GM23338 (cell line): ENCODE measurements at regions not wholly inside any gene's neighbourhood (a gene's known extent, or its start where the extent isn't known, plus 50 kb on each side); places are given as distances from the start of the nearest gene placed in this dataset.
A peak's percentile ranks its signal among the peaks of the same experiment; 100 is the strongest.

Source experiments
- ATAC-seq: fragments of 200-7000 bp; cut with Tn5 transposase; 3 replicates; pipeline ENCODE4 v1.9.1; 2020
- DNase-seq: peaks from one replicate; pipeline ENCODE4 v3.0.0-alpha.2; 2015; ENCODE audit warnings: low spot score
- H2AFZ ChIP-seq: fragments of 200-600 bp; sonication (generic); 2 replicates; pipeline ENCODE4 v1.8.0; 2016; ENCODE audit warnings: antibody characterized with exemption, mild to moderate bottlenecking, moderate library complexity
- H3F3A ChIP-seq: fragments of 200-600 bp; sonication (generic); replicated peaks from 2 replicates; pipeline ENCODE4 v1.8.0; 2017; ENCODE audit warnings: antibody characterized with exemption, mixed run types, low read depth
- H3K27ac ChIP-seq: fragments of 200-600 bp; sonication (generic); 2 replicates; pipeline ENCODE4 v1.6.1; 2016; ENCODE audit warnings: low read depth
- H3K27me3 ChIP-seq: fragments of 200-600 bp; sonication (generic); 2 replicates; pipeline ENCODE4 v1.8.0; 2016; ENCODE audit warnings: mild to moderate bottlenecking, mixed run types, moderate library complexity; ENCODE audit not compliant: insufficient read depth
- H3K36me3 ChIP-seq: fragments of 200-600 bp; sonication (generic); 2 replicates; pipeline ENCODE4 v1.8.0; 2016; ENCODE audit warnings: mild to moderate bottlenecking; ENCODE audit not compliant: insufficient read depth
- H3K4me1 ChIP-seq: fragments of 200-600 bp; sonication (generic); 2 replicates; pipeline ENCODE4 v1.8.0; 2016; ENCODE audit warnings: mild to moderate bottlenecking, moderate library complexity; ENCODE audit not compliant: insufficient read depth
- H3K4me2 ChIP-seq: fragments of 200-600 bp; sonication (generic); 2 replicates; pipeline ENCODE4 v1.7.1; 2017; ENCODE audit warnings: mixed run types
- H3K4me3 ChIP-seq: fragments of 200-600 bp; sonication (generic); 2 replicates; pipeline ENCODE4 v1.6.1; 2016; ENCODE audit warnings: mixed run types
- H3K79me2 ChIP-seq: fragments of 200-600 bp; sonication (generic); replicated peaks from 2 replicates; pipeline ENCODE4 v1.8.0; 2017; ENCODE audit warnings: mild to moderate bottlenecking; ENCODE audit not compliant: insufficient read depth
- H3K9me2 ChIP-seq: fragments of 200-600 bp; sonication (generic); 2 replicates; pipeline ENCODE4 v1.8.0; 2017; ENCODE audit not compliant: insufficient read depth
- H4K20me1 ChIP-seq: fragments of 200-600 bp; sonication (generic); replicated peaks from 2 replicates; pipeline ENCODE4 v1.8.0; 2017; ENCODE audit warnings: mild to moderate bottlenecking; ENCODE audit not compliant: insufficient read depth
- H3K27ac Mint-ChIP-seq: 2 replicates; pipeline ENCODE4 v1.8.0; 2020; ENCODE audit warnings: inconsistent platforms, mild to moderate bottlenecking, moderate library complexity, mixed read lengths
- H3K27me3 Mint-ChIP-seq: 3 replicates; pipeline ENCODE4 v1.8.0; 2022; ENCODE audit warnings: low read depth, mild to moderate bottlenecking, moderate library complexity, mixed read lengths, inconsistent platforms; ENCODE audit not compliant: insufficient read depth, poor library complexity
- H3K36me3 Mint-ChIP-seq: 3 replicates; pipeline ENCODE4 v1.8.0; 2021; ENCODE audit warnings: low read depth, mild to moderate bottlenecking, inconsistent platforms, moderate library complexity, mixed read lengths
- H3K4me1 Mint-ChIP-seq: 3 replicates; pipeline ENCODE4 v1.8.0; 2020; ENCODE audit warnings: mild to moderate bottlenecking, inconsistent platforms, mixed read lengths
- H3K4me3 Mint-ChIP-seq: 3 replicates; pipeline ENCODE4 v1.8.0; 2021; ENCODE audit warnings: moderate library complexity, mild to moderate bottlenecking, inconsistent platforms, mixed read lengths
- H3K9me3 Mint-ChIP-seq: 3 replicates; pipeline ENCODE4 v1.8.0; 2020; ENCODE audit warnings: moderate library complexity, mild to moderate bottlenecking, inconsistent platforms, mixed read lengths
- CREB1 ChIP-seq: fragments of 250-450 bp; sonication (Bioruptor Pico); IDR thresholded peaks from 2 replicates; pipeline ENCODE4 v1.5.0; 2020; ENCODE audit warnings: low read depth, mild to moderate bottlenecking, moderate library complexity
- CTCF ChIP-seq, 2 experiments: fragments of 200-600 bp in 1 of 2; sonication (generic) in 1 of 2; conservative IDR thresholded peaks; 2 replicates each; pipeline versions ENCODE4 v1.5.1 to v1.6.1; 2016 to 2017; ENCODE audit warnings: antibody characterized with exemption in 2 of 2, low read depth in 2 of 2, mild to moderate bottlenecking in 2 of 2, moderate library complexity in 1 of 2
- ETS1 ChIP-seq: IDR thresholded peaks from 2 replicates; pipeline ENCODE4 v1.6.1; 2016; ENCODE audit warnings: antibody characterized with exemption
- EZH2 ChIP-seq: fragments of 200-600 bp; sonication (generic); IDR thresholded peaks from one replicate; pipeline ENCODE4 v1.8.0; 2017; ENCODE audit warnings: antibody characterized with exemption, mild to moderate bottlenecking, low read depth; ENCODE audit not compliant: unreplicated experiment
- EZH2phosphoT487 ChIP-seq: fragments of 200-600 bp; sonication (generic); IDR thresholded peaks from one replicate; pipeline ENCODE4 v1.8.1; 2018; ENCODE audit warnings: antibody characterized with exemption; ENCODE audit not compliant: unreplicated experiment
- JUNB ChIP-seq: IDR thresholded peaks from one replicate; pipeline ENCODE4 v1.6.1; 2016; ENCODE audit warnings: antibody characterized with exemption; ENCODE audit not compliant: unreplicated experiment
- NANOG ChIP-seq: IDR thresholded peaks from 2 replicates; pipeline ENCODE4 v1.6.1; 2016; ENCODE audit warnings: antibody characterized with exemption, borderline replicate concordance
- POLR2AphosphoS5 ChIP-seq: IDR thresholded peaks from 2 replicates; pipeline ENCODE4 v1.6.1; 2016; ENCODE audit warnings: antibody characterized with exemption, low read depth
- REST ChIP-seq: IDR thresholded peaks from one replicate; pipeline ENCODE4 v1.6.1; 2018; ENCODE audit warnings: antibody characterized with exemption; ENCODE audit not compliant: unreplicated experiment
- STAT1 ChIP-seq: IDR thresholded peaks from one replicate; pipeline ENCODE4 v1.6.1; 2016; ENCODE audit warnings: antibody characterized with exemption; ENCODE audit not compliant: unreplicated experiment
- ZNF114 ChIP-seq: fragments of 250-450 bp; sonication (Bioruptor Pico); IDR thresholded peaks from 2 replicates; pipeline ENCODE4 v1.5.0; 2020; ENCODE audit warnings: mild to moderate bottlenecking, moderate library complexity
- ZNF331 ChIP-seq: fragments of 250-450 bp; sonication (Bioruptor Pico); IDR thresholded peaks from 2 replicates; pipeline ENCODE4 v1.5.0; 2020; ENCODE audit warnings: low read depth, mild to moderate bottlenecking, moderate library complexity
- ZNF462 ChIP-seq: fragments of 250-450 bp; sonication (Bioruptor Pico); IDR thresholded peaks from 2 replicates; pipeline ENCODE4 v1.5.0; 2020; ENCODE audit warnings: mild to moderate bottlenecking, moderate library complexity

- Mint-ChIP-seq H3K27me3 (no peaks in the 10 kb centered on the region), H3K9me3 (no peaks in the 10 kb centered on the region), H3K27ac (0 out of 2 replicates have a peak overlapping the region, but pooled peaks have one; percentile 41), H3K4me3 (no peak overlapping the region), H3K4me1 (no peaks in the 10 kb centered on the region; the same call in 2 of the 3 replicates), H3K36me3 (no peaks in the 10 kb centered on the region)
- Histone ChIP-seq H3K36me3 (no peaks in the 10 kb centered on the region), H4K20me1 (no peaks in the 10 kb centered on the region), H3K4me2 (no peak overlapping the region), H3F3A (no peaks in the 10 kb centered on the region), H3K9me2 (no peaks in the 10 kb centered on the region), H2AFZ (no peak overlapping the region), H3K27me3 (no peaks in the 10 kb centered on the region), H3K4me3 (no peak overlapping the region), H3K27ac (no peak overlapping the region), H3K79me2 (no peaks in the 10 kb centered on the region), H3K4me1 (no peaks in the 10 kb centered on the region)
- TF ChIP-seq EZH2phosphoT487 = no peak
- no peak for TF ChIP-seq CREB1 (CRISPR knock-in tag)
- no peak for TF ChIP-seq JUNB
- TF ChIP-seq STAT1 = no peak
- no peak for TF ChIP-seq ZNF331
- TF ChIP-seq EZH2 = no peak
- no peak for TF ChIP-seq NANOG
- TF ChIP-seq ETS1 = no peak
- no peak for TF ChIP-seq POLR2AphosphoS5
- TF ChIP-seq ZNF462 (CRISPR knock-in tag) = no peak
- no peak for TF ChIP-seq ZNF114
- no peak for TF ChIP-seq REST
- no peak for TF ChIP-seq CTCF (conservative IDR thresholded peaks at IDR 0.05; ENCODE audit: low read depth in 2 of 2)
- ATAC-seq (no peak), DNase-seq (no peak)
Measured at GRCh38 chr1:191963286-191963685, 195.0 kb upstream of the RGS18 start.
